Upper lobe of left lung (tissue), 4 donors: ENCODE measurements at regions not wholly inside any gene's neighbourhood (a gene's known extent, or its start where the extent isn't known, plus 50 kb on each side); places are given as distances from the start of the nearest gene placed in this dataset.

Experiments
- EP300 ChIP-seq, 4 donors: sonication (generic); formaldehyde crosslinking; IDR thresholded peaks; one replicate each; pipeline ENCODE4 v1.5.1; 2017; ENCODE audit warnings: antibody characterized with exemption in 4 of 4, control low read depth in 2 of 4
- POLR2A ChIP-seq, 4 donors: fragments of 450-650 bp; IDR thresholded peaks; one replicate each; pipeline ENCODE4 v1.5.1; 2016 to 2017; ENCODE audit warnings: antibody characterized with exemption in 4 of 4, mild to moderate bottlenecking in 2 of 4
- TF ChIP-seq, protein P1 (sequence below), 6 experiments: fragments of 450-650 bp in 4 of 6; fragments of 200-600 bp in 2 of 6; sonication (generic) in 2 of 6; IDR thresholded peaks; one replicate each; pipeline ENCODE4 v1.5.1; 2016 to 2019; ENCODE audit warnings: antibody characterized with exemption in 6 of 6

DNA sequence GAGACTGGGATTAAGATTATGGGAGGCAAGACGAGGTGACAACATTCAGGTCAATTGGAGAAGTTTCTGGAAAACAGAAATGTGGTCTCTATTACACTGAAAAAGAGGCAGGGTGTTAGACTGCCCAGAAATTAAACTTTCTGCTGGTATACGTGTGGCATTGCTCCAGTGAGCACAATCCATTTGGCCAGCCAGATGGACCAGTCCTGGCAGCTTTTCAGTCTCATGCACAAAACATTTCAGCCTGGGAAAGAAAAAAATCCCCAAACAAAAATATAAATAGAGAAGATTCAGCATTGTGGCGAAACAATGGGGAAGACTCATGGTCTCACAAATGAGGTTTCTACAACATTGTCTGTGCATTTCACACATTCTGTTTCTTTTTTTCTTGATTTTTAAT lies 113.9 kb downstream of the HNMT start:
- no peak for TF ChIP-seq POLR2A (IDR thresholded peaks at IDR 0.05)
- TF ChIP-seq EP300 (IDR thresholded peaks at IDR 0.05), result no peak
- TF ChIP-seq, protein P1, sequence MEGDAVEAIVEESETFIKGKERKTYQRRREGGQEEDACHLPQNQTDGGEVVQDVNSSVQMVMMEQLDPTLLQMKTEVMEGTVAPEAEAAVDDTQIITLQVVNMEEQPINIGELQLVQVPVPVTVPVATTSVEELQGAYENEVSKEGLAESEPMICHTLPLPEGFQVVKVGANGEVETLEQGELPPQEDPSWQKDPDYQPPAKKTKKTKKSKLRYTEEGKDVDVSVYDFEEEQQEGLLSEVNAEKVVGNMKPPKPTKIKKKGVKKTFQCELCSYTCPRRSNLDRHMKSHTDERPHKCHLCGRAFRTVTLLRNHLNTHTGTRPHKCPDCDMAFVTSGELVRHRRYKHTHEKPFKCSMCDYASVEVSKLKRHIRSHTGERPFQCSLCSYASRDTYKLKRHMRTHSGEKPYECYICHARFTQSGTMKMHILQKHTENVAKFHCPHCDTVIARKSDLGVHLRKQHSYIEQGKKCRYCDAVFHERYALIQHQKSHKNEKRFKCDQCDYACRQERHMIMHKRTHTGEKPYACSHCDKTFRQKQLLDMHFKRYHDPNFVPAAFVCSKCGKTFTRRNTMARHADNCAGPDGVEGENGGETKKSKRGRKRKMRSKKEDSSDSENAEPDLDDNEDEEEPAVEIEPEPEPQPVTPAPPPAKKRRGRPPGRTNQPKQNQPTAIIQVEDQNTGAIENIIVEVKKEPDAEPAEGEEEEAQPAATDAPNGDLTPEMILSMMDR (IDR thresholded peaks at IDR 0.05), result no peak
